GM23338 (cell line): ENCODE measurements at regions not wholly inside any gene's neighbourhood (a gene's known extent, or its start where the extent isn't known, plus 50 kb on each side); places are given as distances from the start of the nearest gene placed in this dataset.

Experiments
- ATAC-seq: fragments of 200-7000 bp; cut with Tn5 transposase; 3 replicates; pipeline ENCODE4 v1.9.1; 2020
- DNase-seq: peaks from one replicate; pipeline ENCODE4 v3.0.0-alpha.2; 2015; ENCODE audit warnings: low spot score
- H2AFZ ChIP-seq: fragments of 200-600 bp; sonication (generic); 2 replicates; pipeline ENCODE4 v1.8.0; 2016; ENCODE audit warnings: antibody characterized with exemption, mild to moderate bottlenecking, moderate library complexity
- H3F3A ChIP-seq: fragments of 200-600 bp; sonication (generic); replicated peaks from 2 replicates; pipeline ENCODE4 v1.8.0; 2017; ENCODE audit warnings: antibody characterized with exemption, mixed run types, low read depth
- H3K27ac ChIP-seq: fragments of 200-600 bp; sonication (generic); 2 replicates; pipeline ENCODE4 v1.6.1; 2016; ENCODE audit warnings: low read depth
- H3K27me3 ChIP-seq: fragments of 200-600 bp; sonication (generic); 2 replicates; pipeline ENCODE4 v1.8.0; 2016; ENCODE audit warnings: mild to moderate bottlenecking, mixed run types, moderate library complexity; ENCODE audit not compliant: insufficient read depth
- H3K36me3 ChIP-seq: fragments of 200-600 bp; sonication (generic); 2 replicates; pipeline ENCODE4 v1.8.0; 2016; ENCODE audit warnings: mild to moderate bottlenecking; ENCODE audit not compliant: insufficient read depth
- H3K4me1 ChIP-seq: fragments of 200-600 bp; sonication (generic); 2 replicates; pipeline ENCODE4 v1.8.0; 2016; ENCODE audit warnings: mild to moderate bottlenecking, moderate library complexity; ENCODE audit not compliant: insufficient read depth
- H3K4me2 ChIP-seq: fragments of 200-600 bp; sonication (generic); 2 replicates; pipeline ENCODE4 v1.7.1; 2017; ENCODE audit warnings: mixed run types
- H3K4me3 ChIP-seq: fragments of 200-600 bp; sonication (generic); 2 replicates; pipeline ENCODE4 v1.6.1; 2016; ENCODE audit warnings: mixed run types
- H3K79me2 ChIP-seq: fragments of 200-600 bp; sonication (generic); replicated peaks from 2 replicates; pipeline ENCODE4 v1.8.0; 2017; ENCODE audit warnings: mild to moderate bottlenecking; ENCODE audit not compliant: insufficient read depth
- H3K9me2 ChIP-seq: fragments of 200-600 bp; sonication (generic); 2 replicates; pipeline ENCODE4 v1.8.0; 2017; ENCODE audit not compliant: insufficient read depth
- H4K20me1 ChIP-seq: fragments of 200-600 bp; sonication (generic); replicated peaks from 2 replicates; pipeline ENCODE4 v1.8.0; 2017; ENCODE audit warnings: mild to moderate bottlenecking; ENCODE audit not compliant: insufficient read depth
- H3K27ac Mint-ChIP-seq: 2 replicates; pipeline ENCODE4 v1.8.0; 2020; ENCODE audit warnings: inconsistent platforms, mild to moderate bottlenecking, moderate library complexity, mixed read lengths
- H3K27me3 Mint-ChIP-seq: 3 replicates; pipeline ENCODE4 v1.8.0; 2022; ENCODE audit warnings: low read depth, mild to moderate bottlenecking, moderate library complexity, mixed read lengths, inconsistent platforms; ENCODE audit not compliant: insufficient read depth, poor library complexity
- H3K36me3 Mint-ChIP-seq: 3 replicates; pipeline ENCODE4 v1.8.0; 2021; ENCODE audit warnings: low read depth, mild to moderate bottlenecking, inconsistent platforms, moderate library complexity, mixed read lengths
- H3K4me1 Mint-ChIP-seq: 3 replicates; pipeline ENCODE4 v1.8.0; 2020; ENCODE audit warnings: mild to moderate bottlenecking, inconsistent platforms, mixed read lengths
- H3K4me3 Mint-ChIP-seq: 3 replicates; pipeline ENCODE4 v1.8.0; 2021; ENCODE audit warnings: moderate library complexity, mild to moderate bottlenecking, inconsistent platforms, mixed read lengths
- H3K9me3 Mint-ChIP-seq: 3 replicates; pipeline ENCODE4 v1.8.0; 2020; ENCODE audit warnings: moderate library complexity, mild to moderate bottlenecking, inconsistent platforms, mixed read lengths
- CREB1 ChIP-seq: fragments of 250-450 bp; sonication (Bioruptor Pico); IDR thresholded peaks from 2 replicates; pipeline ENCODE4 v1.5.0; 2020; ENCODE audit warnings: low read depth, mild to moderate bottlenecking, moderate library complexity
- CTCF ChIP-seq, 2 experiments: fragments of 200-600 bp in 1 of 2; sonication (generic) in 1 of 2; conservative IDR thresholded peaks; 2 replicates each; pipeline versions ENCODE4 v1.5.1 to v1.6.1; 2016 to 2017; ENCODE audit warnings: antibody characterized with exemption in 2 of 2, low read depth in 2 of 2, mild to moderate bottlenecking in 2 of 2, moderate library complexity in 1 of 2
- ETS1 ChIP-seq: IDR thresholded peaks from 2 replicates; pipeline ENCODE4 v1.6.1; 2016; ENCODE audit warnings: antibody characterized with exemption
- EZH2 ChIP-seq: fragments of 200-600 bp; sonication (generic); IDR thresholded peaks from one replicate; pipeline ENCODE4 v1.8.0; 2017; ENCODE audit warnings: antibody characterized with exemption, mild to moderate bottlenecking, low read depth; ENCODE audit not compliant: unreplicated experiment
- EZH2phosphoT487 ChIP-seq: fragments of 200-600 bp; sonication (generic); IDR thresholded peaks from one replicate; pipeline ENCODE4 v1.8.1; 2018; ENCODE audit warnings: antibody characterized with exemption; ENCODE audit not compliant: unreplicated experiment
- JUNB ChIP-seq: IDR thresholded peaks from one replicate; pipeline ENCODE4 v1.6.1; 2016; ENCODE audit warnings: antibody characterized with exemption; ENCODE audit not compliant: unreplicated experiment
- NANOG ChIP-seq: IDR thresholded peaks from 2 replicates; pipeline ENCODE4 v1.6.1; 2016; ENCODE audit warnings: antibody characterized with exemption, borderline replicate concordance
- POLR2AphosphoS5 ChIP-seq: IDR thresholded peaks from 2 replicates; pipeline ENCODE4 v1.6.1; 2016; ENCODE audit warnings: antibody characterized with exemption, low read depth
- REST ChIP-seq: IDR thresholded peaks from one replicate; pipeline ENCODE4 v1.6.1; 2018; ENCODE audit warnings: antibody characterized with exemption; ENCODE audit not compliant: unreplicated experiment
- STAT1 ChIP-seq: IDR thresholded peaks from one replicate; pipeline ENCODE4 v1.6.1; 2016; ENCODE audit warnings: antibody characterized with exemption; ENCODE audit not compliant: unreplicated experiment
- ZNF114 ChIP-seq: fragments of 250-450 bp; sonication (Bioruptor Pico); IDR thresholded peaks from 2 replicates; pipeline ENCODE4 v1.5.0; 2020; ENCODE audit warnings: mild to moderate bottlenecking, moderate library complexity
- ZNF331 ChIP-seq: fragments of 250-450 bp; sonication (Bioruptor Pico); IDR thresholded peaks from 2 replicates; pipeline ENCODE4 v1.5.0; 2020; ENCODE audit warnings: low read depth, mild to moderate bottlenecking, moderate library complexity
- ZNF462 ChIP-seq: fragments of 250-450 bp; sonication (Bioruptor Pico); IDR thresholded peaks from 2 replicates; pipeline ENCODE4 v1.5.0; 2020; ENCODE audit warnings: mild to moderate bottlenecking, moderate library complexity

GRCh38 chr6:98601716-98602115, 232.7 kb upstream of the POU3F2 start:
- no peaks in the 10 kb centered on the region for H3K9me3 Mint-ChIP-seq
- no peak overlapping the region for H3K4me3 Mint-ChIP-seq
- no peak for TF ChIP-seq CTCF (conservative IDR thresholded peaks at IDR 0.05; ENCODE audit: low read depth in 2 of 2)
- TF ChIP-seq EZH2, result no peak
- TF ChIP-seq CREB1 (CRISPR knock-in tag), result no peak
- no peak for TF ChIP-seq ETS1
- TF ChIP-seq POLR2AphosphoS5, result no peak
- no peak for TF ChIP-seq EZH2phosphoT487
- no peak for TF ChIP-seq NANOG
- TF ChIP-seq REST, result no peak
- no peak for TF ChIP-seq STAT1
- no peak for TF ChIP-seq ZNF462 (CRISPR knock-in tag)
- no peak for TF ChIP-seq ZNF114 (CRISPR knock-in tag)
- no peak for TF ChIP-seq ZNF331 (CRISPR knock-in tag)
- no peak for TF ChIP-seq JUNB
- Histone ChIP-seq H3K4me1 (no peaks in the 10 kb centered on the region; the same call in 1 of the 2 replicates), H3K27me3 (no peaks in the 10 kb centered on the region), H3K4me3 (no peak overlapping the region), H4K20me1 (no peaks in the 10 kb centered on the region), H2AFZ (peak overlapping the region; percentile 74), H3K27ac (no peak overlapping the region), H3K36me3 (no peaks in the 10 kb centered on the region), H3F3A (no peaks in the 10 kb centered on the region), H3K9me2 (0 out of 2 replicates have a peak, but pooled peaks cover 2% of the 10 kb centered on the region), H3K4me2 (no peak overlapping the region), H3K79me2 (no peaks in the 10 kb centered on the region)
- H3K36me3 Mint-ChIP-seq, result no peaks in the 10 kb centered on the region
- H3K27me3 Mint-ChIP-seq, result peaks cover 3% of the 10 kb centered on the region
- H3K27ac Mint-ChIP-seq, result no peak overlapping the region
- ATAC-seq (peak; percentile 33; the same call in 2 of the 3 replicates), DNase-seq (no peak)
- peaks cover 15% of the 10 kb centered on the region for H3K4me1 Mint-ChIP-seq
